ENCODE measurements at regions not wholly inside any gene's neighbourhood (a gene's known extent, or its start where the extent isn't known, plus 50 kb on each side); places are given as distances from the start of the nearest gene placed in this dataset.

- in situ Hi-C loops (cut with HindIII; ENCODE audit: low pct_unique_long_range_greater_than_20kb, low sequenced_read_pairs), result no loop called here
- no peaks in the 10 kb centered on the region for H3K4me1 ChIP-seq (ENCODE audit: control insufficient read depth, insufficient read depth, low read length)
- no peak overlapping the region for H3K4me3 ChIP-seq (ENCODE audit: low read depth in 2 of 2, low read length in 2 of 2)
- ATAC-seq, result no peak
- H3K9me3 ChIP-seq (ENCODE audit: control insufficient read depth, insufficient read depth, low read depth, low read length), result no peaks in the 10 kb centered on the region
- H3K36me3 ChIP-seq (ENCODE audit: control insufficient read depth, insufficient read depth, low read length), result no peaks in the 10 kb centered on the region
- H3K27ac ChIP-seq (ENCODE audit: low read length), result no peak overlapping the region
- ChIA-PET CTCF (no interaction called here), POLR2A (interaction anchor here (0.6 kb wide), 1 partner anchor 157 kb away, joined by 4 read pairs; no protein-coding TSS in a partner anchor)
- TF ChIP-seq, protein P1, sequence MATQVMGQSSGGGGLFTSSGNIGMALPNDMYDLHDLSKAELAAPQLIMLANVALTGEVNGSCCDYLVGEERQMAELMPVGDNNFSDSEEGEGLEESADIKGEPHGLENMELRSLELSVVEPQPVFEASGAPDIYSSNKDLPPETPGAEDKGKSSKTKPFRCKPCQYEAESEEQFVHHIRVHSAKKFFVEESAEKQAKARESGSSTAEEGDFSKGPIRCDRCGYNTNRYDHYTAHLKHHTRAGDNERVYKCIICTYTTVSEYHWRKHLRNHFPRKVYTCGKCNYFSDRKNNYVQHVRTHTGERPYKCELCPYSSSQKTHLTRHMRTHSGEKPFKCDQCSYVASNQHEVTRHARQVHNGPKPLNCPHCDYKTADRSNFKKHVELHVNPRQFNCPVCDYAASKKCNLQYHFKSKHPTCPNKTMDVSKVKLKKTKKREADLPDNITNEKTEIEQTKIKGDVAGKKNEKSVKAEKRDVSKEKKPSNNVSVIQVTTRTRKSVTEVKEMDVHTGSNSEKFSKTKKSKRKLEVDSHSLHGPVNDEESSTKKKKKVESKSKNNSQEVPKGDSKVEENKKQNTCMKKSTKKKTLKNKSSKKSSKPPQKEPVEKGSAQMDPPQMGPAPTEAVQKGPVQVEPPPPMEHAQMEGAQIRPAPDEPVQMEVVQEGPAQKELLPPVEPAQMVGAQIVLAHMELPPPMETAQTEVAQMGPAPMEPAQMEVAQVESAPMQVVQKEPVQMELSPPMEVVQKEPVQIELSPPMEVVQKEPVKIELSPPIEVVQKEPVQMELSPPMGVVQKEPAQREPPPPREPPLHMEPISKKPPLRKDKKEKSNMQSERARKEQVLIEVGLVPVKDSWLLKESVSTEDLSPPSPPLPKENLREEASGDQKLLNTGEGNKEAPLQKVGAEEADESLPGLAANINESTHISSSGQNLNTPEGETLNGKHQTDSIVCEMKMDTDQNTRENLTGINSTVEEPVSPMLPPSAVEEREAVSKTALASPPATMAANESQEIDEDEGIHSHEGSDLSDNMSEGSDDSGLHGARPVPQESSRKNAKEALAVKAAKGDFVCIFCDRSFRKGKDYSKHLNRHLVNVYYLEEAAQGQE (IDR thresholded peaks at IDR 0.05; ENCODE audit: insufficient read depth in 1 of 2, low read depth in 2 of 2, low read length in 1 of 2), result no peak
- TF ChIP-seq SIN3A (IDR thresholded peaks at IDR 0.05; ENCODE audit: borderline replicate concordance, insufficient read depth, low read depth, low read length), result no peak
- TF ChIP-seq POLR2AphosphoS5 (IDR thresholded peaks at IDR 0.05; ENCODE audit: low read depth, low read length), result no peak
- no peak for TF ChIP-seq CTCF (IDR thresholded peaks at IDR 0.05)
- TF ChIP-seq TCF7L2 (IDR thresholded peaks at IDR 0.05; ENCODE audit: low read depth, low read length), result no peak
- intact Hi-C loops (cut with micrococcal nuclease; ENCODE audit: unreplicated experiment), result no loop called here
- no peak for DNase-seq (ENCODE audit: low read depth, low spot score)
- no peaks in the 10 kb centered on the region for H3K27me3 ChIP-seq (ENCODE audit: control insufficient read depth, insufficient read depth, low read length)
- BruUV-seq (replicated peaks), result no TSS peak
Observed at GRCh38 chr18:34624551-34624950, 85.5 kb upstream of the DTNA start.

DNA sequence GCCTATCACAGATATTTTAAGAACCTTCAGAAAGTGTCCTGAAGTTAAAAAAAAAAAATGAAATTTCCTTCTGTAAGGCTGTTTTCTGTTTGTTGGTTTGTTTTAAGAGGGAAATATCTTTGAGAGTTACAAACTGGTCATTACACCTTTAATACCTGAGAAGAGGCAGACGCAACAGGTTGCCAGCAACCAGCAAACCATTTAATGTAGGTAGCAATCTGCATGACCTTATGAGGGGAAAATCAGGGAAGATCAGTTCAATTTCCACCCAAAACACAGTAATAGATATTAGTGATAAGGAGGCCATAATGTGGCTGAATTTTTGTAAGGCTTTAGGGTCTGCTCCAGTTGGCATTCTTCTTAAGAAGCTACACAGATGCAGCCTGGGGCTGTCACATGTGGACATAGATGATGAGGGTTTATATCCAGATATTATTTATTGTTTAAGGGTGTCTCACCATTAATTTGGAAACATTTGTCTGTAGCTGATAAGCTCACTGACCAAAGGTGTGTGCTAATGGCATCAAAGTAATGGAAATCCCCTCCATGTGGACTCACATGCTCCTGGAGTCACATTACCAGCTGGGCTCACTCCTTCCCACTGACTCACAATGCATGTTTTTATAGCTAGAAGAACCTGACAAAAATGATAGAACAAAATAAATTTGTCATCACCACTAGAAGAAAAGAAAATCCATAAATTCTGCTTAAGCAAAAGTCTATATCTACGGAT lies 83.5 kb upstream of the DTNA start:
- Histone ChIP-seq H3K4me1 (ENCODE audit: control insufficient read depth, insufficient read depth, low read length) (no peaks in the 10 kb centered on the region), H3K9me3 (ENCODE audit: control insufficient read depth, insufficient read depth, low read depth, low read length) (no peaks in the 10 kb centered on the region), H3K27ac (ENCODE audit: low read length) (no peak overlapping the region), H3K27me3 (ENCODE audit: control insufficient read depth, insufficient read depth, low read length) (no peaks in the 10 kb centered on the region), H3K4me3 (ENCODE audit: low read depth in 2 of 2, low read length in 2 of 2) (no peak overlapping the region), H3K36me3 (ENCODE audit: control insufficient read depth, insufficient read depth, low read length) (no peaks in the 10 kb centered on the region)
- intact Hi-C loops (cut with micrococcal nuclease; ENCODE audit: unreplicated experiment), result no loop called here
- ATAC-seq (no peak), DNase-seq (ENCODE audit: low read depth, low spot score) (no peak)
- BruUV-seq (replicated peaks), result no TSS peak
- ChIA-PET POLR2A (no interaction called here), CTCF (no interaction called here)
- in situ Hi-C loops (cut with HindIII; ENCODE audit: low pct_unique_long_range_greater_than_20kb, low sequenced_read_pairs), result no loop called here
- TF ChIP-seq SIN3A (IDR thresholded peaks at IDR 0.05; ENCODE audit: borderline replicate concordance, insufficient read depth, low read depth, low read length), result no peak
- no peak for TF ChIP-seq TCF7L2 (IDR thresholded peaks at IDR 0.05; ENCODE audit: low read depth, low read length)
- no peak for TF ChIP-seq CTCF (IDR thresholded peaks at IDR 0.05)
- TF ChIP-seq, protein P1 (IDR thresholded peaks at IDR 0.05; ENCODE audit: insufficient read depth in 1 of 2, low read depth in 2 of 2, low read length in 1 of 2), result no peak
- TF ChIP-seq POLR2AphosphoS5 (IDR thresholded peaks at IDR 0.05; ENCODE audit: low read depth, low read length), result no peak

Data from Panc1 (cell line).